DMS153 treated with DMSO at 0.1 percent for 48 hours (cell line): ENCODE measurements at regions not wholly inside any gene's neighbourhood (a gene's known extent, or its start where the extent isn't known, plus 50 kb on each side); places are given as distances from the start of the nearest gene placed in this dataset.

Source experiments
- DNase-seq: peaks from one replicate; lab custom pipeline; 2025; ENCODE audit not compliant: unreplicated experiment; lab: John Stamatoyannopoulos, UW

GRCh38 chr2:51484605-51485004 is 452.7 kb upstream of the NRXN1 start:
- no peak for DNase-seq

DNA sequence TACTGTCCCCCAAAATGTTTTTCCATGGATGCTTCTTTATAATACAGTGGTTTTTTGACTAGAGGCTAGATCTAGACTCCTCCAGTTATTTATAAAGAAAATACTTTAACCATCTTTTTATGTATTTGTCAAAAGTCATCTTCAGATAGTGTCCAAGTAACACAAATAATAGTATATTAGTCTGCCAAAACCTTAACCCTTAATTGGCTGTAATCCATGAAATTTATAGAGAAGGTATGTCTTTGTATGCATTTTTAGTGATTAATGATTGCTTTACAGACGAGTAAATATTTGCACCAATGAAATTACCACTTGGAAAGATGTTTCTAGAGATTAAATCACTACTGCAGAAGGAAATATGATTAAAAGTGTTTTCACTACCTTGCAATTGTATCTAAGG is 451.8 kb upstream of the NRXN1 start:
- DNase-seq, result no peak

DNA sequence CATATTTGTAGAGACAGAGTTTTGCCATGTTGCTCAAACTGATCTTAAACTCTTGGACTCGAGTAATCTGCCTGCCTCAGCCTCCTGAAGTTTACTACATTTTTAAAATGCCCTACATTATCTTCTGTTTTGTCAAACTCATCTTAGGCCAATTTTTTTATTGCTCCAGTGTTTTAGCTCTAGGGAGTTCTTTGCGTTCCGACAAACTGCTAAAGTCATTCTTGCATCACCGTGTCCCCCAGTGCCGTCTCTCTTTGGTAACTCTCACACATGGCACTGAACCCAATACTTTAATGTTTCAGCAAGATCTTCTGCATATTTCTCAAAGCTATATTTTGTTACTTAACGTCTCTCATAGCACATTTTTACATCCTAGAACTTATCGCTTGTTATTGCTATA is 440.9 kb upstream of the NRXN1 start:
- no peak for DNase-seq

DNA sequence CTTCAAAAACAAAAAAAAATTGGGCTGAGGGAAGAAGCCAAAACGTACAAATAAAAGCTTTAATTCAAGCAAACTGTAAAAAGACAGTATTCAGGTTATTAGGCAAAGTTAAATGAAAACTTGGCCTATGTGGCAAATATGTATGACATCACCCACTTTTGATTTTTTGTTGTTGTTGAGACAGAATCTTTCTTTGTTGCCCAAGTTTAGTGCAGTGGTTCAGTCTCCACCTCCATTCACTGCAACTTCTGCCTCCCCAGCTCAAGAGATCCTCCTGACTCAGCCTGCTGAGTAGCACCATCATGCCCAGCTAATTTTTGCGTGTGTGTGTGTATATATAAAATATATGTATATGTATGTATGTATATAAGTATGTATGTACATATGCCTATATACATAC is 440.4 kb upstream of the NRXN1 start:
- no peak for DNase-seq

DNA sequence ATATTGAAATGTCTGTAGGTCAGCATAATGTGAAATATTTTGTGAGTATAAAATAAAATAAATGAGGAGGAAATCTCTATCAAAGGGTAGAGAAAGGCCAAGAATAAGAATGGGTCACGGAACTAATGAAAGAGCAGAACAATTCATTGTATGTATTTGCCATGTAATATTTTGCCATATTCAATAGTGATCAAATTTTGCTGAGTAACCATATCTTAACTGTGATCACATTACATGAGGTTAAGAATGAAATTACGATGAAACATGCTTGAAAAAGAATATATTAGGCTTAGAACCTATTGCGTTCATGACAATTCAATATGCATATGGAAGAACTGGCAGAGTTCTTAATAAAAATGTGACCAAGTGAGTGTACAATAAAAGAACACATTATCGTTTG is 437.2 kb upstream of the NRXN1 start:
- no peak for DNase-seq

DNA sequence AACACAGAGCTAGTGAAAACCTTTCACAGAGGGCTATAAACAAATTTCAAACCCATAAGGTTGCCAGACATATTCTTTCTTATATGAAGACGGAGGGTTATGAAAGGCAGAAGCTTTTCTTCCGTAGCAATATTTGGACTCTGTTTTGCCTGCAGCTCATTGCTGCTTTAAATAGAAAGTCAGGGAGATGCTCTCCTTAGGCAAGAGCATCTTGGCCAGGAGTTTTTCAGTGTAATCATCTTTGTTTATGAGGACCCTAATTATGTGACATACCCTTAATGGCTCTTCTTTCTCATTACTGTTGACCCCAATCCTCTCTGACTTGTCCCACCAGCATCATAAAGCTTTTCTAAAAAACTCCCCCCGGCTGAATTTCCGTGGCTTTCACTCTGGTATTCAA is 433.4 kb upstream of the NRXN1 start:
- DNase-seq, result no peak

DNA sequence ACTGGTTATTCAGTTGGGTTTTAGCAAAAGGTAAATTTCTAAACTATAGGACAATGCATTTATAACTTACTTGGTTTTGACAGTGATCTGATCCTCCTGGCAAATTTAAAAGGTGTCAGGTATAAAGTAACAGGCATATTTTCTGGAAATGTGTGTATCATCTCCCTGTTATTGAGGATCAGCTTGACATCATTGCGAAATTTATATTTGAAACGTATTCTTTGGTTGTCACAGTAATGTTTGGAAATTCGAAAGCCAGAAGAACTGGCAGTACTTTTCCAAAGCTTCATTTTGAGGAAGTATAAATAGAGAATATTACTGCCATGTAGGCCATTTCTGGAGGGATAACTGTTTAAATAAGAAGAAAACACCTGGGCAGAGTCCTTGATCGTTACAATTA is 422.2 kb upstream of the NRXN1 start:
- no peak for DNase-seq

GRCh38 chr2:51448911-51449310 is 417.0 kb upstream of the NRXN1 start:
- no peak for DNase-seq

- no peak for DNase-seq
These were observed 409.9 kb upstream of the NRXN1 start for GRCh38 chr2:51441786-51442185.

- no peak for DNase-seq
These were observed 392.5 kb upstream of the NRXN1 start for GRCh38 chr2:51424418-51424817.

DNA sequence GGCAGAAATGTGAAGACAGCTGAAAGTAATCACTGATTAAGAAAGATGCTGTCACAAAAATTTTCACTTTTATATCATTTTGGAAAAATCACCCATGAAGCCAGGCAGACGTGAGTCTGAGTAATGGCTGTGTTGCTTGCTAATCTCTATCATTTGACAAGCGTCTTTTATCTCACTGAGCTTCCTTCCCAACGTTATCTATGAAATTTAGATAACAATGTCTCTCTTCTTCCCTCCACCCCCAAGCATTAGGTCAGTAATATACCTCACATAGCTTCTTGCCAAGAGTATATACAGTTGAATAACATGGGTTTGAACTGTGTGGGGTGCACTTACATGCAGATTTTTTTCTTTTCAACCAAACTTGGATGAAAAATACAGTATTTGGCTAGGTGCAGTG is 388.6 kb upstream of the NRXN1 start:
- no peak for DNase-seq

GRCh38 chr2:51413726-51414125 is 381.8 kb upstream of the NRXN1 start:
- DNase-seq, result no peak

GRCh38 chr2:51410331-51410730 is 378.4 kb upstream of the NRXN1 start:
- no peak for DNase-seq

- DNase-seq, result no peak
These were observed 378.0 kb upstream of the NRXN1 start for GRCh38 chr2:51409920-51410319.

DNA sequence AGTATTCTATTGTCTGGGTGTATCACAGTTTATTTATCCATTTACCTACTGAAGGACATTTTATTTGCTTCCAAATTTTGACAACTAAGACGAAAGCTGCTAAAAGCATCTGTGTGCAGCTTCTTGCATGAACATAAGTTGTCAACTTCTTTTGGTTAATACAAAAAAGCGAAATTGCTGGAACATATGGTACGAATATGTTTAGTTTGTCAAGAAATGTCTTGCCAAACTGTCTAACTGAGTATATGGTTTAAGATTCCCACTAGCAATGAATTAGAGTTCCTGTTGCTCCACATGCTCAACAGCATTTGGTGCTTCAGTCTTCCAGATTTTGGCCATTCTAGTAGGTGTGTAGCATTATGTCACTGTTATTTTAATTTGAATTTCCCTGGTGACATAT is 372.3 kb upstream of the NRXN1 start:
- DNase-seq, result no peak

- DNase-seq, result no peak
These were observed 369.6 kb upstream of the NRXN1 start for GRCh38 chr2:51401546-51401945.

DNA sequence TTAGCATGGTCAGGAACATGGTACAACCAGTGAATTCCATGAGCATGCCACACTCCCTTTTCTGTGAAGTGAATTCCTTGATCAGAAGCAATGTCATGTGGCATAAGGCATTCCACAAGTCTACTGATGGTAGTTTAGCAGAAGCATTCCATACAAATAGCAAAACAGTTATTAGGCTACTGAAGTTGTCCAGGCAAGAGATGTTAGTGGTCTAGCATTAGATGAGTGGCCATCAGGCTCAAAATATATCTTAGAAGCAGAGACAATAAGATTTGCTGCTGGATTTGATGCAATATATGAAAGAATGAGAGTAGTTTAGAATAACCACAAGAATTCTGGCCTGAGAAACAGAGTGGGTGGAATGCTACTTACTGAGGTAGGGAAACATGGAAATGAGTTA is 355.3 kb upstream of the NRXN1 start:
- DNase-seq, result no peak

- DNase-seq, result no peak
These were observed 348.1 kb upstream of the NRXN1 start for GRCh38 chr2:51379997-51380396.

DNA sequence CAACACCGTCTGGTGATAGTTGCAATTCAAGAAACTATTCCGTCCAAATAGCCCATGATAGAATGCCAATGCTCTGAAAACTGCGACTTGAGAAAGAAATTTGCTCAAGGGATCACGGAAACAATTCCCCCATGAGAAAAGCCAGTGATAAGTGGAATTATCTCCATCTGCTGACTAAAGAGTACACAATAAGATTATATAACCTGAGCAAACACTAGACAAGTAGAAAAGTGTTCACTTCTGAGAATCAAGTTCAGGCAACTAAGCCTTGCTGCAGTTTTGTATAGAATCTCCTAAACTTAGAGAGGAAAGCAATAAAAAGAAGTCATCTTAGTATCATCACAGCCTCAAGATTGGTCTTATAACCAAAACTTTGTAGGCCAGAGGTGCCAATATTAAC is 336.3 kb upstream of the NRXN1 start:
- DNase-seq, result no peak

- DNase-seq, result no peak
These were observed 318.2 kb upstream of the NRXN1 start for GRCh38 chr2:51350100-51350499.

DNA sequence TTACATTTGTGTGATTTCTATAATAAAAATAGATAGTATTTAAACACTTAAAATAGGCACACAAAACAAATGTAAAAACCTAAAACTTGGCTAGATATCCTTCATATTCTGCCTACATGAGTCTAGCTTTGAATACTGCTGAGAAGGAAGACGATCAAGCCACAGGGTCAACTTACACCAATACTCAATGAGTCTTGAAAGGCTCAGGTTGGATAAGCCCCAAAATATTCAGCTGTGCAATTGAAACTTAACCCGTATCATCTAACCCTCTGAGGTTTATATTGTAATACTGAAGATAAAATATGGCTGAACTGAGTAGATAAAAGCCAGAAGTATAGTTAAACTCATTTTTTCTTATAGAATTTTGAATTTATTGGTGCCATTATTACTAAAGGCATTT is 313.0 kb upstream of the NRXN1 start:
- no peak for DNase-seq

- DNase-seq, result no peak
These were observed 303.4 kb upstream of the NRXN1 start for GRCh38 chr2:51335087-51336058.

- DNase-seq, result no peak
These were observed 297.6 kb upstream of the NRXN1 start for GRCh38 chr2:51329512-51329911.
